Body of pancreas (tissue), 4 donors: ENCODE measurements at regions not wholly inside any gene's neighbourhood (a gene's known extent, or its start where the extent isn't known, plus 50 kb on each side); places are given as distances from the start of the nearest gene placed in this dataset.

ENCODE experiments used
- CTCF ChIP-seq, 7 experiments: fragments of 450-650 bp in 4 of 7; fragments of 200-600 bp in 3 of 7; sonication (generic) in 3 of 7; IDR thresholded peaks; one replicate each; pipeline ENCODE4 v1.5.1; 2016 to 2019; ENCODE audit warnings: antibody characterized with exemption in 7 of 7
- POLR2A ChIP-seq, 3 donors: fragments of 450-650 bp; IDR thresholded peaks; one replicate each; pipeline ENCODE4 v1.6.1; 2016; ENCODE audit warnings: antibody characterized with exemption in 3 of 3, mild to moderate bottlenecking in 2 of 3

- TF ChIP-seq POLR2A (IDR thresholded peaks at IDR 0.05): no peak
- no peak for TF ChIP-seq CTCF (IDR thresholded peaks at IDR 0.05)
Observed at GRCh38 chr3:170644711-170645110, 58.8 kb upstream of the SLC7A14 start.
